WI38 (cell line): ENCODE measurements at regions not wholly inside any gene's neighbourhood (a gene's known extent, or its start where the extent isn't known, plus 50 kb on each side); places are given as distances from the start of the nearest gene placed in this dataset.
"Not testable (repeated sequence)": the region's sequence is repeated elsewhere in the genome, so short reads cannot be mapped to it uniquely, and the experiment has no call there.

ENCODE experiments used
- H3K4me3 ChIP-seq: 2 replicates; pipeline ENCODE4 v1.5.1; 2011; ENCODE audit warnings: low read depth, mild to moderate bottlenecking, control low read depth, low read length
- TF ChIP-seq, protein P1 (sequence below): IDR thresholded peaks from 2 replicates; pipeline ENCODE4 v1.5.1; 2012; ENCODE audit warnings: low read depth, mild to moderate bottlenecking, control low read depth, low read length

DNA sequence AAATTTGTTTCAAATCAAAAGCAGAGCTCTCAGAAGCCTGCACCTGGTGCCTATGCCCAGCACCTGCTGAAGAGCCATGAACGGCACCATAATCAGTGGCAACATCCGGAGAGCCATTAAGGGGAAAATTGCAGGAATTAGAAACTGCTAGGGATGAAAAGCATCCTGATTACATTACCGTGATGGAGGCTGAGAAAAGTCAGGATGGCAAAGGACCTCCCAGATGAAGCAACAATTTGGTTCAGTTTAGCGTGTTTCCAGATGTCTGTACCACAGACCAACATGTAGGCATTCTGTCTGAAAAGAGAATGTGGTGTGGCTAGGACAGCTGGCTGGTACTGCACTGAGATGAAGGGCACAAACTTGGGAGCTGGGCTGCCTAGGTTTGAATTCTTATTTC is 106.1 kb downstream of the EOMES start:
- H3K4me3 ChIP-seq = no peak overlapping the region
- TF ChIP-seq, protein P1, sequence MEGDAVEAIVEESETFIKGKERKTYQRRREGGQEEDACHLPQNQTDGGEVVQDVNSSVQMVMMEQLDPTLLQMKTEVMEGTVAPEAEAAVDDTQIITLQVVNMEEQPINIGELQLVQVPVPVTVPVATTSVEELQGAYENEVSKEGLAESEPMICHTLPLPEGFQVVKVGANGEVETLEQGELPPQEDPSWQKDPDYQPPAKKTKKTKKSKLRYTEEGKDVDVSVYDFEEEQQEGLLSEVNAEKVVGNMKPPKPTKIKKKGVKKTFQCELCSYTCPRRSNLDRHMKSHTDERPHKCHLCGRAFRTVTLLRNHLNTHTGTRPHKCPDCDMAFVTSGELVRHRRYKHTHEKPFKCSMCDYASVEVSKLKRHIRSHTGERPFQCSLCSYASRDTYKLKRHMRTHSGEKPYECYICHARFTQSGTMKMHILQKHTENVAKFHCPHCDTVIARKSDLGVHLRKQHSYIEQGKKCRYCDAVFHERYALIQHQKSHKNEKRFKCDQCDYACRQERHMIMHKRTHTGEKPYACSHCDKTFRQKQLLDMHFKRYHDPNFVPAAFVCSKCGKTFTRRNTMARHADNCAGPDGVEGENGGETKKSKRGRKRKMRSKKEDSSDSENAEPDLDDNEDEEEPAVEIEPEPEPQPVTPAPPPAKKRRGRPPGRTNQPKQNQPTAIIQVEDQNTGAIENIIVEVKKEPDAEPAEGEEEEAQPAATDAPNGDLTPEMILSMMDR = no peak

DNA sequence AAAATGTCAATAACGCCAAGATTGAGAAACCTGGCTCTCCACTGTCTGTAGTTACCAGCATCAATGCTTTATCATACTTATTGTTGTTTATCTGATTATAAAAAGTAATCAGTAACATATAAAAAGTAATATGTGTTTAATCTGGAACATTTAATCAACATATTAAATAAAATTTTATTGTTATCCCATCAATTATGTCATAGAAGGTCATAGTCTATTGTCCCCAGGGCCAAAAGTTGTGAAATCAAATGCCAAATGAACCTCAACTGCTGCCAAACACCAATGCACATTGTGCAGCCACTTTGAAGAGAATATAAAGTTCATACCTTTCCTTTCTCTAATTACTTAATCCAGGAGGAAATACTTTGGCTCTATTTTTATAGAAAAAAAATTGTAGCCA is 106.6 kb downstream of the EOMES start:
- no peak overlapping the region for H3K4me3 ChIP-seq
- TF ChIP-seq, protein P1 = no peak

DNA sequence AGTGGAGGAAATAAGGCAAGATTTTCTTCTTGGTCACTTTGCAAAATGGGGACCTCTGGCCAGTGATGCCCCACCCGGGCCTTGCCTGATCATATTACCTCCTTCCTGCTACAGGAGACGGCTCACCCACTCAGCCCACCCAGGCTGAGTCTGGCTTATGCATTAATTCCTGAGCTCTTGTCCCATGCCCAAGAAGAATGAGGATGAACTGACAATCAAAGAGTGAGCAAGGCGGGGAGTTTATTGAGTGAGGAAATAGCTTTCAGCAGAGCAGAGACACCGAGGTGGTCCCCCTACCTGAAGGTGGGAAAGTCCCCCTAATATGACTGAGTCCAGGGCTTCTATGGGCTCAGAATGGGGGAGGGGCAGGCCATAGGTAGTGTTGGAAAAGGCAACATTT is 107.5 kb downstream of the EOMES start:
- H3K4me3 ChIP-seq = no peak overlapping the region
- TF ChIP-seq, protein P1 = no peak

DNA sequence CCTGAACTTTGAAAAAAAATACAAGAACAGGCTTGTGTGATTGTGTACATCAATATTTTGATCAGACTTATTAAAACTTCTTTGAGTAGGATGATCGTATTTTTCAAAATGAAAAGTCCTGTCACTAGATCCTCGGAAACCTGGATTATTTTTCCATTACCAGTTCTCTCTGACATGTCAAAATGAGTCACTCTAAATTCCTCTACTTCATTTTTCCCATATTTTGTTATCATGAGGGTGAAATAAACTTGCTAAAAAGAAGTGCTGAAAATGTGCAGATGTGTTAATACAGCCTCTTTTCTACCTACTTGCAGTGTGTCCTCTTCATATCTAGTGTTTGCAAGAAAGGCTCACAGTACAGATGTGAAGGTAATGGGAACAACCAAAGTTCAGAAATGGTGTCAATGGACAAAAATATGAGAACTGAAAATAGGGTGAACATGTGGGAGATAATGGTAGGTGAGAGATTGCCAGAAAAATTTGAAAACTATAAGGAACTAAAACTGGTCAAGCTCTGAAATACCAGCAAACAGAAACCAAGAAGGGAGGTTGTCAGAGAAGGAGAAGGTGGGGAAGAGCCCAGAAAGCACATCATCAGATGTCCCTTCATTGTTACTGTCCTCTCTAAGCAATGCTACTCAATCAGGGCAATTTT is 108.2 kb downstream of the EOMES start:
- H3K4me3 ChIP-seq = no peak overlapping the region
- TF ChIP-seq, protein P1 = no peak

DNA sequence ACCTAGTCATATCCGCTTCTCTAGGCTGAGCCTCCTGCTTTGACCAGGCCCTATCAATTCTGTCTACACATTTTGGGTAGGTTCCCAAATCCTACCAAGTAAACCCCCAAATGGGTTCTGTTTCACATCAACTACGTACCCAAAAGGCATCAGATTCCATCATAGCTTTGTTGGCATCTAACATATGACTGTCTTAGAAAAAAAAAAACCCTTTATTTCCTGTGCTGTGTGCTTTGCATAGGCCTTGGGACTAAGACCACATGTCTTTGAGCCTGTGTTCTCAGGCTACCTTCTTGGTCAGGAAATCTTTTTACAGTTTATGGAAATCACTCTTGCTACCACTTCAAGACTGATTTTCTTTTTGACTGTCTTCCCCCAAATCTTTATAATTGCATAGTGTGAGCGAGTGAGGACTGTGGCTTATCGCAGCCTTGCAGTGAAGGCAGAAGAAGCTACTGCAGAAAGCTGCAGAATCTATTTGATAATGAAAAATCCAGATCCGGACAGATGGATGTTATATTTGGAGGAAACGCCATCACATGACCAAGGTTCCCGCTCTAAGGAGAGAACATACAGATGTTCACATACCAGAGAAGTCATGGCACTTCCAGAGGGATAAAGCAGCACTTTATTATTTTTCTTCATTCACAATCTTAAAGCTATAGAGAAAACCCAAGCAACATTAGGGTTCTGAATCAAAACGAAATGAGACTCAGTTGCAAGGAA is 111.2 kb downstream of the EOMES start:
- TF ChIP-seq, protein P1 = no peak
- H3K4me3 ChIP-seq = no peak overlapping the region

DNA sequence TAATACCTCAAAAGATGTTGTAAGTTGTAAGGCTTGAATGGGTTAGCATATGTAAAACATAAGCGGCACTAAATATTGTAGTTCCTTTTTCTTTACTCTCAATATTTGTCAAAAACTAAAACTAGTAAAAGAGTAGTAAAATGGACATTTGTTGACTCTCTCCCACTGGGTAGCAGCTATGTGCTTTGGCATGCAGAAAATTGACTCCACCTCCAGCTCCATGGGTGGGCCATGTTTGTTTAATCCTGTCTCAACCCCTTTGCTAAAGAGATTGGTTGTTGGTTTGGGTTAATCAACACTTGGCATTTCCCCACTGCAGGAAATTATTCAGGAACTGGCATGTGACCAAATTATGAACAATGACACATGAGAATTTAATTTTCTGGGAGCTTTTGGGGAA is 114.8 kb downstream of the EOMES start:
- TF ChIP-seq, protein P1 = no peak
- no peak overlapping the region for H3K4me3 ChIP-seq

DNA sequence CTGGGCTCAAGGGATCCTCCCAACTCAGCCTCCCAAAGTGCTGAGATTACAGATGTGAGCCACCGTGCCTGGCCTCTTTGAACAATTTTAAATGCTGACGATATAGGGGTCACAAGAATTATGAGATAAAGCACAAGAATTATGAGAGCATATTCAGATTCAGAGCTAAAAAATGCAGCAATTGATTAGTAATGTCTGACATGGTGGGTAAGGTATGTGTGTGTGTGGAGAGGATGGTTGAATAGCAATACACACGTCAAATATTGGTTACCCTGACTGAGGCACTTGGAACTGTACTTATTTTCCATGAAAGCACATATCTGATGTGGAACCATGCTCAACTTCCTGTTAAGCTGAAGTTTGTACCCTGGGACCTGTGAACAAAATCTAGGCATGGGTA is 115.6 kb downstream of the EOMES start:
- TF ChIP-seq, protein P1 = no peak
- no peak overlapping the region for H3K4me3 ChIP-seq

DNA sequence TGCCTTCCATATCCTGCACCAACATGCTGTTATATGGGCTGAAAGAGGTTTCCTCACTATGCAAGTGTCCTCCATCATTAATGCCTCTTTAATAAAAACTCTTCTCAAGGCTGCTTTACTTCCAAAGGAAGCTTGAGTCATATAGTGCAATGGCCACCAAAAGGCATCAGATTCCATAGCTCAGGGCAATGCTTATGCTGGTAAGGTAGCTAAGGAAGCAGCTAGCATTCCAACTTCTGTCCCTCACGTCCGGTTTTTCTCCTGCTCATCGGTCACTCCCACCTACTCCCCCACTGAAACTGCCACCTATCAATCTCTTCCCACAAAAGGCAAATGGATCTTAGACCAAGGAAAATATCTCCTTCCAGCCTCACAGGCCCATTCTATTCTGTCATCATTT is 117.1 kb upstream of the SLC4A7 start:
- not testable (repeated sequence) for H3K4me3 ChIP-seq

DNA sequence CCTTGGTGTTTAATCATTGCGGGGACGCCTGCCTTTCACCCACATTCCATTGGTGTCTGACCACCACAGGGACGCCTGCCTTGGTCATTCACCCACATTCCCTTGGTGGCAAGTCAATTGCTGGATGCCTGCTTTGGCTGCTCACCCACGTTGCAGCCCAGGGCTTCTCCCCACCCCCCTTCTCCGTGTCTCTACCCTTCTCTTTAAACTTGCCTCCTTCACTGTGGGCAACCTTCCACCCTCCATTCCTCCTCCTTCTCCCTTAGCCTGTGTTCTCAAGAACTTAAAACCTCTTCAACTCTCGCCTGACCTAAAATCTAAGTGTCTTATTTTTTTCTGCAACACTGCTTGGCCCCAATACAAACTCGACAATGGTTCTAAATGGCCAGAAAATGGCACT is 115.6 kb upstream of the SLC4A7 start:
- not testable (repeated sequence) for H3K4me3 ChIP-seq
